NCI-H446 treated with DMSO at 0.1 percent for 48 hours (cell line): ENCODE measurements at regions not wholly inside any gene's neighbourhood (a gene's known extent, or its start where the extent isn't known, plus 50 kb on each side); places are given as distances from the start of the nearest gene placed in this dataset.
A peak's percentile ranks its signal among the peaks of the same experiment; 100 is the strongest.

ENCODE experiments used
- DNase-seq: peaks from one replicate; lab custom pipeline; 2025; lab: John Stamatoyannopoulos, UW

DNA sequence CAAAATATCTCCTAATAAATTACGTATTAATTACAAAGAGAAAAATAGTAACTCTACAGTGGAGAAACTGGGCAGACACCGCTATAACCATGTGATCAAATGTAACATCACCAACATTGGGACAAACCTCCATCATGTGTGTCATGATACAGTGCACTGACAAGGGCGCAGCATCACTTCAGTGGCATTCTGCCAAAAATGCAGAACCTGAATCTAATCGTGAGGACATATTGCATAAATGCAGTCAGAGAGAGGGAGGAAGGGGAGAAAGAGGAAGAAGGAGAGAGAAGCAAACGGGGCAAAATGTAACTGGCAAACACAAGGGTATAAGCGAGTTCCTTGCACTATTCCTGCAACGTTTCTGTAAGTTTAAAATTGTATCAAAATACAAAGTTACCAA lies 74.2 kb upstream of the MARCHF10 start:
- no peak for DNase-seq

DNA sequence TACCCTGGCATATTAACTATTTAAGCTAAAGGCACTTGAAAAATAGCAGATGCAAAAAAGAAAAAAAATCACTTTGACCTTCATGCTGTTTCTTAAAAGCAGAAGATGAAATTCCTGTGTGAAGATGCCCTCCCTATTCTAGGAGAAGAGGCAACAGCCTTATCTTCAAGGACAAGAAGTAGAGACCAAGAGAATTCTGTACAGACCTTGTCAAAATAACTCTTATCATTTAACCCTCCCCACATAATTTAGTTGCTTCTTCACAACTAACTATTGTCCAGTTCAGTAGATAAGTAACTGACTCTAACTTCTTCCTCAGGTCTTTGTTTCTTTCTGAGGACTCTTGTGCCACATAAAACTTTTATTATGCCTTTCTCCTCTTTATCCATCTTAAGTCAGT lies 72.0 kb upstream of the MARCHF10 start:
- DNase-seq: no peak

GRCh38 chr17:62876673-62877405 lies 68.7 kb upstream of the MARCHF10 start:
- DNase-seq: no peak

DNA sequence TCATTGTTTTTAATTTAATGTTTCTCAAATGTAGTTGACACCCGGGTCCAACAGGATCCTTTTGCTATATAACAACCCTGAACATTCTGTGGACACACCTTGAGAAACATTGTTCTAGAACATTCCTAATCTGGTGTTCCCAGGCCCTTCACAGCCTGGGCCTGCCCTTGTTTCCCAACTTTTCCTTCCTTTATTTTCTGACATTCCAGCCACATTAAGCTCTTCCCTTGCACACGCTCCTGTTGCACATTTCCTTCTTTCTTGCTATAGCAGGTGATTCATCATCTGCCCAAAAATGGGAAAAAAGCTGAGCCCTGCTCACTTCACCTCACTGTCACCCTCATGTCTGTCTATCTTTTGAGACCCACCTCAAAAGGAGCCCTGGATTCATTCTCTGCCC lies 67.9 kb upstream of the MARCHF10 start:
- no peak for DNase-seq

DNA sequence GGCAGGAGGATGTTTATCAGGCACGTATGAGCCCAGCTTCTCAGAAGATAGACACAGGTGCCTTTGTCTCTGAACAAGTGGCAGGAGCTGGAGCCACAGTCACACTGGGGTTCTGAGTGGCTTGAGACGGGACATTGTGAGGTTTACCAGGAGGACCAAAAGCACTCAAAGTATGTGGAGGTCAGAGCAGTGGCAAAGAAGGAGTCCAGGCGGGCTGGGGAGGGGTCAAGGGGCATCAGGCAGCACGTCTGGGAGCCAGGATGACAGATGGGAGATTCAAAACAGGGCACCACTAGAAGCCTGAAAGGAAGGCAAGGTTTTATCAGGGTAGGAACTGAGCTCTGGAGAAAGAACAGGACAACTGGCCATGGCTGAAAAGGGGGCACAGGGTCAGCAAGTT lies 67.2 kb upstream of the MARCHF10 start:
- DNase-seq: no peak

DNA sequence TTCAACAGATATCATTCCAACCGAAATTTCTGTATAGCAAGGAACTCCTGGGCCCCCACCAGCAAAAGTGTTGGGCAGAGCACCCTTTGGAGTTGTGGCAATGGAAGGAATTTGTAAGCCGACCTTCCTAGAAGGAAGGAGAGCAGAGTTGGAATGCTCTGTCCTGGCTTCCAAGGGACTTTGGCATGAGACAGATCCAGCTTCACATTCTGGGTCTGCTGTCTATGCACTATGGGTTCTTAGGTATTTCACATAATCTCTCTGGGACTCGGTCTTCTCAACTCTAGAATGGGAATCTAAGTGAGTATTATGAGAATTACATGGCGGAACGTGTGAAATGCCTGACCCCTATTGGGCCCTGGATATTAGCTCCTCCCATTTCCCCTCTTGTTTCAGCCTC lies 63.2 kb upstream of the MARCHF10 start:
- no peak for DNase-seq

DNA sequence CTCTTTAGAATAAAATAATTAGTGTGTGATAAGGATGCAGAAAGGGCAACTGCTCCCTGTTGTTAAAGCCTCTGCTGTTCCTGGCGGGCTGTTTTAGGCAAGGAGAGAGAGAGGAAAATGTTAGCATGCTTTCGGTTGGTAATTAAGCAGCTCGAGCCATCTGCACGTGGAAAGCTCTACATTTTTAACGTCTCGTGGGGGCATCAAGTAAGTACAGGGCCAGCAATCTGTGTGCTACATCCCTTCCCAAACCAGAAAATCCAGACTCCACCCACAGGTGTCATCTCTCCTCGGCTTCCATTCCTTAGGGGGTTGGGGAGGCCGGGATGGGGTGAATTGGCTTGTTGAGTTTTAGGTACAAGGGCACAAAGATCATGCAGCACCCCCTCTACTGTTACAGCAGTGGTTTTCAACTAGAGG lies 62.4 kb upstream of the MARCHF10 start:
- no peak for DNase-seq

DNA sequence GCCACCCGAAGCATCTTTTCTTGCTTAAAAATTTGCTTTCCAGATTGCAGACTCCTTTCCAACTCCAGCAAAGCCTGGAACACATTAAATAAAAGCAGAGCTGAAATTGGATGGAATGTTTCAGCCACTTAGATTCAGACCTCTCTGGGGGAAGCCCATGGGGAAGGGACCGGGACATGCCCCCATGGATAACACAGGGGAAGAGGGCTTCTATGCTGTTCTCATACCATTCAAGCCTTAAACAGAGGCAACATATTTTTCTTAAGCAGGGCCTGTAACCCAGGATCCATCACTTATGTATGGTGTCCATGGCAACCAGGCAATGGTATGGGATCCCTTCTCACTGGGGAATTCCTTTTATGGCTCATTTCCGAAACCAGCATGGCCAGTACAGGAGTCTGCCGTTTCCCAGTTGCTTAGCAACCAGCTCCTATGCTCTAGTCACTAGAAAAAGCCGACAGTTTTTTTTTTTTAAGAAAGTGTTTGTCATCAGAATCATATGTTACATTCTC lies 62.0 kb upstream of the MARCHF10 start:
- DNase-seq: peak; percentile 26

- DNase-seq: no peak
Observed at GRCh38 chr17:62868723-62869122, 60.6 kb upstream of the MARCHF10 start.

DNA sequence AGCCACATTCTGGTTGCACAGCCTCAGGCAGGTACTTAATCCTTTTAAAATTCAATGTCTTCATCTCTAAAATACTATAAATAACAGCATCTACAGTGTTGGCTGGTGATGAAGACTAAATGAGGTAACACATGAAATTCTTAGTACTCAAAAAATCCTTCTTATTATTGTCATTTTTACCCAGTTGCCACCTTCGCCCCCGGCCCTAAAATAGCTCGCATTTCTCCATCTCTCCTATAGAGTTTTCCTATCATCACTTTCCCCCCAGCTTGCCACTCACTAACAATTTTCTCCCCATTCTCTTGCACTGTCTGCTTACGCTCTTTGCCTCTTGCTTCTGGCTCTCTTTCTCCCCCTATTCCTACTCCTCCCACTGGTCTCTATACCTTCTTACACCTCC lies 59.9 kb upstream of the MARCHF10 start:
- DNase-seq: no peak

DNA sequence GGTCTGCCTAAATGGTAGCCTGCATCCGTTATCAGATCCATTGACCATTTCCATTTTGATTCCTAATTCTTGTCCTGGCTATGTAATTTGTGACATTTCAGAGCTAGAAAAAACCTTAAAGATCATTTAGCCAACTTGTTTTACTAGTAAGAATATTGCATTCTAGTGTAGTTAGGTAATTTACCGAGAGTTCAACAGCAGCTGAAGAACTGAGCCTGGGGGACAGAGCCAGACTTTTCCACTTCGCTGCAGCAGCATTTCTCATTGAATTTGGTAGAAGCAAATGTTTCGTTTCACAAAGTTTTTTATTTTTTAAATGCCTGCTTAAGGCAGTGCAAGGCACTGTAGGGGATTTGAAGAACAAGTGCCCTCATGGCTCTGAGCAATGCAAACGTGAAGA lies 59.2 kb upstream of the MARCHF10 start:
- DNase-seq: no peak

DNA sequence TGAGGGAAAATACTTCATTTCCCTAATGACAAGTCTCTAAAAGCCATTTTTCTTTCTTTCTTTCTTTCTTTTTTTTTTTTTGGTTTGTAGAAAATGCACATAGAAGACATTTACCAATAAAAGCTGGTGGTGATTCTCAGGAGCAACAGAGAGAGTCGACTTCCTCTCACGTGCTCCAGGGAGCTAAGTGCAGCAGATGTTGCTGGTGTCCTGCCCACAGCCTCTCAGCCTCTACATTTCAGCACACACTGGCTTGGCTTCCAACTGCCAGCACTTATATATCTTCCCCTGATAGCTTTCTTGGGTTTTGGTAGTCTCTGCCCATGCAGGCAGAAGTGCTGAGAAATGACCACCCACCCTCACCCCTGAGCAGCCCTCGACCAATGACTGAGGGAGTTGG lies 58.4 kb upstream of the MARCHF10 start:
- no peak for DNase-seq

GRCh38 chr17:62865586-62865985 lies 57.5 kb upstream of the MARCHF10 start:
- no peak for DNase-seq

- DNase-seq: no peak
Observed at GRCh38 chr17:62862251-62862650, 54.1 kb upstream of the MARCHF10 start.

- DNase-seq: no peak
Observed at GRCh38 chr17:62860962-62861873, 53.1 kb upstream of the MARCHF10 start.

DNA sequence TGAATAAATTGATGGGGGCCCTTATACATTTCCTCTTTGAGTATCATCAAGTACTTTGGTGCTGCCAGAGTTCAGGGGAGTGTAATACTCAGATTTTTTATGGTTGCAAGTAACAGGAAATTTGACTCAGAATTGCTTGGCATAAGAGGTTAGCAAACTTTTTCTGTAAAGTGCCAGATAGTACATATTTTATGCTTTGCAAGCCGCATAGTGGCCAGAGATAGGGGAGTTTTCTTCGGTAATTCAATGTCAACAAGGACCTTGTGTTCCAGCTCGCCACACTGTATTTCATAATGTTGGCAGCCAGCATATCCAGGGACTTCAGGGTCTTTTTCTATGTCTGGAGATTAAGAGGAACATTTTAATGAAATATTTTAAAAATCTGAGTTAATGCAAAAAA lies 51.0 kb upstream of the MARCHF10 start:
- DNase-seq: no peak
